Urothelium cell line (cell line): ENCODE measurements at regions not wholly inside any gene's neighbourhood (a gene's known extent, or its start where the extent isn't known, plus 50 kb on each side); places are given as distances from the start of the nearest gene placed in this dataset.

Experiments
- DNase-seq: peaks from one replicate; pipeline ENCODE4 v3.0.0; 2011; ENCODE audit warnings: low spot score, mixed read lengths
- FAIRE-seq: peaks from 2 replicates; lab custom pipeline; 2011; peaks lifted over from hg19 to GRCh38; lab: Jason Lieb, UNC

GRCh38 chr3:167958141-167958540 lies 137.6 kb downstream of the GOLIM4 start:
- no peak for FAIRE-seq
- no peak for DNase-seq

GRCh38 chr3:167952969-167953368 lies 142.8 kb downstream of the GOLIM4 start:
- FAIRE-seq (no peak), DNase-seq (no peak)

- FAIRE-seq = no peak
- no peak for DNase-seq
Observed at GRCh38 chr3:167950212-167950611, 145.5 kb downstream of the GOLIM4 start.

GRCh38 chr3:167941234-167941995 lies 154.3 kb downstream of the GOLIM4 start:
- FAIRE-seq (no peak), DNase-seq (peak; percentile 66)

- no peak for FAIRE-seq
- no peak for DNase-seq
Observed at GRCh38 chr3:167940241-167940640, 155.5 kb downstream of the GOLIM4 start.

GRCh38 chr3:167938516-167938915 lies 157.2 kb downstream of the GOLIM4 start:
- no peak for FAIRE-seq
- no peak for DNase-seq

GRCh38 chr3:167936019-167936418 lies 159.7 kb downstream of the GOLIM4 start:
- FAIRE-seq = no peak
- DNase-seq = no peak

- FAIRE-seq = no peak
- no peak for DNase-seq
Observed at GRCh38 chr3:167930453-167930852, 165.3 kb downstream of the GOLIM4 start.

- DNase-seq = no peak
- no peak for FAIRE-seq
Observed at GRCh38 chr3:167929968-167930367, 165.8 kb downstream of the GOLIM4 start.

GRCh38 chr3:167928381-167928780 lies 167.3 kb downstream of the GOLIM4 start:
- FAIRE-seq = no peak
- no peak for DNase-seq

GRCh38 chr3:167920747-167921146 lies 175.0 kb downstream of the GOLIM4 start:
- no peak for DNase-seq
- FAIRE-seq = no peak

- no peak for FAIRE-seq
- DNase-seq = no peak
Observed at GRCh38 chr3:167919590-167919989, 176.1 kb downstream of the GOLIM4 start.

- DNase-seq (no peak), FAIRE-seq (no peak)
Observed at GRCh38 chr3:167918686-167919085, 177.0 kb downstream of the GOLIM4 start.

- no peak for DNase-seq
- FAIRE-seq = no peak
Observed at GRCh38 chr3:167918008-167918596, 177.6 kb downstream of the GOLIM4 start.

- peak; percentile 12 for DNase-seq
Observed at GRCh38 chr3:167913219-167913835, 177.8 kb downstream of the SERPINI1 start.

GRCh38 chr3:167909952-167910351 lies 174.4 kb downstream of the SERPINI1 start:
- FAIRE-seq = no peak
- no peak for DNase-seq

More at GRCh38 chr3:167913219-167913835, 177.8 kb downstream of the SERPINI1 start:
- FAIRE-seq = no peak

- FAIRE-seq (no peak), DNase-seq (no peak)
Observed at GRCh38 chr3:167909504-167909896, 174.0 kb downstream of the SERPINI1 start.

- DNase-seq (no peak), FAIRE-seq (no peak)
Observed at GRCh38 chr3:167908746-167909503, 173.4 kb downstream of the SERPINI1 start.

GRCh38 chr3:167908221-167908620 lies 172.7 kb downstream of the SERPINI1 start:
- DNase-seq (no peak), FAIRE-seq (no peak)

- DNase-seq = no peak
Observed at GRCh38 chr3:167901138-167901537, 165.6 kb downstream of the SERPINI1 start.

GRCh38 chr3:167899093-167899492 lies 163.6 kb downstream of the SERPINI1 start:
- FAIRE-seq = no peak
- DNase-seq = no peak

More at GRCh38 chr3:167901138-167901537, 165.6 kb downstream of the SERPINI1 start:
- no peak for FAIRE-seq
